ENCODE measurements at regions not wholly inside any gene's neighbourhood (a gene's known extent, or its start where the extent isn't known, plus 50 kb on each side); places are given as distances from the start of the nearest gene placed in this dataset.

DNA sequence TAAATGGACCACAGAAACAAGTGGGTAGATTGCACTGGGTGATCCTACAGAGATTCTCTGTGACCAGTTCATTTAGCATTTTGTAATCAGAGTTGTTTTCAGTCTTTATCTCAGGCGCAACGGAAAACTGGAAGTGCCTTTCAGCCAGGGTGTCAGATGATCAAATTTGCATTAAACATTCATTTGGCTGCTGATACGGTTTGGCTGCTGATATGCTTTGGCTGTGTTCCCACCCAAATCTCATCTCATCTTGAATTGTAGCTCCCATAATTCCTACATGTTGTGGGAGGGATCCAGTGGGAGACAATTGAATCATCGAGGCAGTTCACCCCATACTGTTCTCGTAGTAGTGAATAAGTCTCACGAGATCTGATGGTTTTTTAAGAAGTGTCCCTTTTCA lies 1396.1 kb upstream of the TMEFF2 start:
- 94% methylated on average over 6 of the region's 6 CpGs for WGBS
- Histone ChIP-seq H3K9me3 (ENCODE audit: control insufficient read depth, low read length) (peaks cover 29% of the 10 kb centered on the region), H4K91ac (ENCODE audit: low read length) (no peak overlapping the region), H2AFZ (ENCODE audit: low read depth, low read length) (no peak overlapping the region), H2BK5ac (ENCODE audit: low read depth, low read length, poor library complexity, severe bottlenecking) (no peak overlapping the region), H3K4me1 (ENCODE audit: control insufficient read depth, insufficient read depth, low read depth, low read length) (no peaks in the 10 kb centered on the region), H3K4me2 (ENCODE audit: low read length, poor library complexity, severe bottlenecking) (no peak overlapping the region), H3K79me1 (replicated peaks; ENCODE audit: low read length, poor library complexity, severe bottlenecking) (peaks cover 2% of the 10 kb centered on the region), H2BK12ac (ENCODE audit: low read length in 2 of 2) (no peak overlapping the region), H2AK5ac (ENCODE audit: low read length, severe bottlenecking) (no peak overlapping the region), H3K14ac (ENCODE audit: low read length in 2 of 2) (no peak overlapping the region), H3K4ac (ENCODE audit: low read depth in 1 of 2, low read length in 2 of 2) (no peak overlapping the region), H3K18ac (ENCODE audit: low read depth in 1 of 2, low read length in 2 of 2) (no peak overlapping the region), H4K8ac (ENCODE audit: low read length) (no peak overlapping the region), H3K27me3 (ENCODE audit: control insufficient read depth in 1 of 2, insufficient read depth in 1 of 2, low read length in 2 of 2) (no peaks in the 10 kb centered on the region), H2BK15ac (ENCODE audit: low read depth, poor library complexity, severe bottlenecking) (no peak overlapping the region), H3K4me3 (ENCODE audit: insufficient read depth in 1 of 2, low read depth in 1 of 2, low read length in 2 of 2) (no peak overlapping the region), H3K23ac (ENCODE audit: low read length in 2 of 2) (no peak overlapping the region), H3K27ac (ENCODE audit: low read length, poor library complexity, severe bottlenecking) (no peak overlapping the region), H3K9ac (ENCODE audit: low read length) (no peak overlapping the region), H3K36me3 (ENCODE audit: control insufficient read depth in 1 of 2, insufficient read depth in 2 of 2, low read depth in 1 of 2, low read length in 2 of 2) (no peaks in the 10 kb centered on the region), H2BK120ac (ENCODE audit: low read depth, low read length) (no peak overlapping the region)
- no peak for DNase-seq

DNA sequence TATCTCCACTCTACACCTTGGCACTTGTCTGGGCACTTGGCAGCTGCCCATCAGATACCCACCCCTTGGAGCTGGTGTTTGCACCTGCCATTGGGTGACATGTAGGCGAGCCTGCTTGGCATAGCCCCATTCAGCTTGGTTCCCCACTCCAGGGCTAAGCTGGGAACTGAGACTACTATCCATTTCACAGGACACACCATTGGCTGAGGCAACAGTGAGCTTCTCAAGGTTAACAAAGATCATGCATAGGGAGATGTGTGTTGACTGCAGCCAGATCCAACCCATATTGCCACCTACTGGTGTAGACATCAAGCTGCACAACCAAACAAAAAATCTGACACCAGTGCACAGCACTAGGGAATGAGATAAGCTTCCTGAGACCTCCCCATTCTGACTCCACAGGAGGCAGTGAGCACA lies 1389.8 kb upstream of the TMEFF2 start:
- Histone ChIP-seq H3K4me3 (ENCODE audit: insufficient read depth in 1 of 2, low read depth in 1 of 2, low read length in 2 of 2) (no peak overlapping the region), H3K23ac (ENCODE audit: low read length in 2 of 2) (no peak overlapping the region), H2AFZ (ENCODE audit: low read depth, low read length) (no peak overlapping the region), H2AK5ac (ENCODE audit: low read length, severe bottlenecking) (peak overlapping the region; percentile 45), H2BK12ac (ENCODE audit: low read length in 2 of 2) (no peak overlapping the region), H3K14ac (ENCODE audit: low read length in 2 of 2) (no peak overlapping the region), H3K18ac (ENCODE audit: low read depth in 1 of 2, low read length in 2 of 2) (no peak overlapping the region), H3K27me3 (ENCODE audit: control insufficient read depth in 1 of 2, insufficient read depth in 1 of 2, low read length in 2 of 2) (no peaks in the 10 kb centered on the region), H3K4me1 (ENCODE audit: control insufficient read depth, insufficient read depth, low read depth, low read length) (peaks cover 2% of the 10 kb centered on the region), H3K9ac (ENCODE audit: low read length) (no peak overlapping the region), H3K9me3 (ENCODE audit: control insufficient read depth, low read length) (no peaks in the 10 kb centered on the region), H3K79me1 (replicated peaks; ENCODE audit: low read length, poor library complexity, severe bottlenecking) (peaks cover 3% of the 10 kb centered on the region), H4K91ac (ENCODE audit: low read length) (no peak overlapping the region), H2BK15ac (ENCODE audit: low read depth, poor library complexity, severe bottlenecking) (no peak overlapping the region), H2BK120ac (ENCODE audit: low read depth, low read length) (no peak overlapping the region), H4K8ac (ENCODE audit: low read length) (no peak overlapping the region), H3K4me2 (ENCODE audit: low read length, poor library complexity, severe bottlenecking) (no peak overlapping the region), H3K27ac (ENCODE audit: low read length, poor library complexity, severe bottlenecking) (no peak overlapping the region), H2BK5ac (ENCODE audit: low read depth, low read length, poor library complexity, severe bottlenecking) (no peak overlapping the region), H3K4ac (ENCODE audit: low read depth in 1 of 2, low read length in 2 of 2) (peak overlapping the region in 1 of 2 experiments; percentile 11), H3K36me3 (ENCODE audit: control insufficient read depth in 1 of 2, insufficient read depth in 2 of 2, low read depth in 1 of 2, low read length in 2 of 2) (no peaks in the 10 kb centered on the region)
- DNase-seq: peak; percentile 33
- WGBS: 96% methylated on average over 1 of the region's 1 CpG

- Histone ChIP-seq H2BK120ac (ENCODE audit: low read depth, low read length) (no peak overlapping the region), H2AK5ac (ENCODE audit: low read length, severe bottlenecking) (no peak overlapping the region), H3K27ac (ENCODE audit: low read length, poor library complexity, severe bottlenecking) (no peak overlapping the region), H3K36me3 (ENCODE audit: control insufficient read depth in 1 of 2, insufficient read depth in 2 of 2, low read depth in 1 of 2, low read length in 2 of 2) (no peaks in the 10 kb centered on the region), H3K4ac (ENCODE audit: low read depth in 1 of 2, low read length in 2 of 2) (peak overlapping the region in 1 of 2 experiments; percentile 11), H3K23ac (ENCODE audit: low read length in 2 of 2) (no peak overlapping the region), H2BK15ac (ENCODE audit: low read depth, poor library complexity, severe bottlenecking) (no peak overlapping the region), H3K14ac (ENCODE audit: low read length in 2 of 2) (no peak overlapping the region), H2BK5ac (ENCODE audit: low read depth, low read length, poor library complexity, severe bottlenecking) (no peak overlapping the region), H3K79me1 (replicated peaks; ENCODE audit: low read length, poor library complexity, severe bottlenecking) (peaks cover 3% of the 10 kb centered on the region), H3K9me3 (ENCODE audit: control insufficient read depth, low read length) (no peaks in the 10 kb centered on the region), H3K4me2 (ENCODE audit: low read length, poor library complexity, severe bottlenecking) (no peak overlapping the region), H2AFZ (ENCODE audit: low read depth, low read length) (no peak overlapping the region), H4K8ac (ENCODE audit: low read length) (no peak overlapping the region), H3K18ac (ENCODE audit: low read depth in 1 of 2, low read length in 2 of 2) (no peak overlapping the region), H4K91ac (ENCODE audit: low read length) (peak overlapping the region; percentile 7), H3K9ac (ENCODE audit: low read length) (no peak overlapping the region), H3K4me1 (ENCODE audit: control insufficient read depth, insufficient read depth, low read depth, low read length) (peaks cover 2% of the 10 kb centered on the region), H3K27me3 (ENCODE audit: control insufficient read depth in 1 of 2, insufficient read depth in 1 of 2, low read length in 2 of 2) (no peaks in the 10 kb centered on the region), H3K4me3 (ENCODE audit: insufficient read depth in 1 of 2, low read depth in 1 of 2, low read length in 2 of 2) (no peak overlapping the region), H2BK12ac (ENCODE audit: low read length in 2 of 2) (no peak overlapping the region)
- peak; percentile 21 for DNase-seq
- 63% methylated on average over 9 of the region's 9 CpGs for WGBS
Measured at GRCh38 chr2:193583638-193584400, 1389.1 kb upstream of the TMEFF2 start.

- Histone ChIP-seq H2BK5ac (ENCODE audit: low read depth, low read length, poor library complexity, severe bottlenecking) (no peak overlapping the region), H3K18ac (ENCODE audit: low read depth in 1 of 2, low read length in 2 of 2) (no peak overlapping the region), H3K23ac (ENCODE audit: low read length in 2 of 2) (no peak overlapping the region), H4K91ac (ENCODE audit: low read length) (no peak overlapping the region), H4K8ac (ENCODE audit: low read length) (no peak overlapping the region), H2BK15ac (ENCODE audit: low read depth, poor library complexity, severe bottlenecking) (no peak overlapping the region), H3K4me3 (ENCODE audit: insufficient read depth in 1 of 2, low read depth in 1 of 2, low read length in 2 of 2) (no peak overlapping the region), H3K36me3 (ENCODE audit: control insufficient read depth in 1 of 2, insufficient read depth in 2 of 2, low read depth in 1 of 2, low read length in 2 of 2) (no peaks in the 10 kb centered on the region), H2BK120ac (ENCODE audit: low read depth, low read length) (no peak overlapping the region), H3K9ac (ENCODE audit: low read length) (no peak overlapping the region), H2AK5ac (ENCODE audit: low read length, severe bottlenecking) (no peak overlapping the region), H3K27ac (ENCODE audit: low read length, poor library complexity, severe bottlenecking) (no peak overlapping the region), H3K4ac (ENCODE audit: low read depth in 1 of 2, low read length in 2 of 2) (no peak overlapping the region), H3K14ac (ENCODE audit: low read length in 2 of 2) (no peak overlapping the region), H3K4me1 (ENCODE audit: control insufficient read depth, insufficient read depth, low read depth, low read length) (peaks cover 2% of the 10 kb centered on the region), H2BK12ac (ENCODE audit: low read length in 2 of 2) (no peak overlapping the region), H3K79me1 (replicated peaks; ENCODE audit: low read length, poor library complexity, severe bottlenecking) (peaks cover 3% of the 10 kb centered on the region), H3K4me2 (ENCODE audit: low read length, poor library complexity, severe bottlenecking) (no peak overlapping the region), H2AFZ (ENCODE audit: low read depth, low read length) (no peak overlapping the region), H3K9me3 (ENCODE audit: control insufficient read depth, low read length) (no peaks in the 10 kb centered on the region), H3K27me3 (ENCODE audit: control insufficient read depth in 1 of 2, insufficient read depth in 1 of 2, low read length in 2 of 2) (no peaks in the 10 kb centered on the region)
- WGBS: no CpG with 5 or more reads among the region's 1 CpG
- no peak for DNase-seq
Measured at GRCh38 chr2:193581807-193582206, 1387.1 kb upstream of the TMEFF2 start.
